ENCODE measurements at regions not wholly inside any gene's neighbourhood (a gene's known extent, or its start where the extent isn't known, plus 50 kb on each side); places are given as distances from the start of the nearest gene placed in this dataset.
"Not testable (repeated sequence)": the region's sequence is repeated elsewhere in the genome, so short reads cannot be mapped to it uniquely, and the experiment has no call there.

- DNase-seq (ENCODE audit: low read depth), result no peak
Measured at GRCh38 chr3:107468782-107469181, 54.0 kb upstream of the BBX start.

GRCh38 chr3:107470496-107470895 lies 52.3 kb upstream of the BBX start:
- DNase-seq (ENCODE audit: low read depth), result not testable (repeated sequence)

Measured in activated gamma-delta T cell treated with anti-CD3 and anti-CD28 coated beads, Interleukin-2, amount 50 U/mL, for 16 hours (primary cell).